HS-5 (cell line): ENCODE measurements at regions not wholly inside any gene's neighbourhood (a gene's known extent, or its start where the extent isn't known, plus 50 kb on each side); places are given as distances from the start of the nearest gene placed in this dataset.
"Not testable (repeated sequence)": the region's sequence is repeated elsewhere in the genome, so short reads cannot be mapped to it uniquely, and the experiment has no call there.

ENCODE experiments used
- DNase-seq: peaks from one replicate; pipeline ENCODE4 v3.0.0-alpha.2; 2012; ENCODE audit warnings: low read depth

- DNase-seq = no peak
Observed at GRCh38 chr5:6108981-6109825, 269.1 kb downstream of the MED10 start.

GRCh38 chr5:6108540-6108848, 269.9 kb downstream of the MED10 start:
- no peak for DNase-seq

GRCh38 chr5:6107675-6108539, 270.4 kb downstream of the MED10 start:
- no peak for DNase-seq

GRCh38 chr5:6106756-6107155, 271.6 kb downstream of the MED10 start:
- no peak for DNase-seq

- DNase-seq = no peak
Observed at GRCh38 chr5:6105320-6105719, 273.0 kb downstream of the MED10 start.

- no peak for DNase-seq
Observed at GRCh38 chr5:6096101-6096500, 282.2 kb downstream of the MED10 start.

- not testable (repeated sequence) for DNase-seq
Observed at GRCh38 chr5:6094180-6094579, 284.2 kb downstream of the MED10 start.

- DNase-seq = no peak
Observed at GRCh38 chr5:6090838-6091237, 287.5 kb downstream of the MED10 start.

GRCh38 chr5:6090079-6090654, 288.2 kb downstream of the MED10 start:
- DNase-seq = no peak

GRCh38 chr5:6088706-6089105, 289.6 kb downstream of the MED10 start:
- DNase-seq = no peak

- DNase-seq = no peak
Observed at GRCh38 chr5:6087576-6087975, 290.8 kb downstream of the MED10 start.

GRCh38 chr5:6086871-6087270, 291.5 kb downstream of the MED10 start:
- DNase-seq = no peak

- DNase-seq = no peak
Observed at GRCh38 chr5:6085341-6085860, 292.9 kb downstream of the MED10 start.

- DNase-seq = no peak
Observed at GRCh38 chr5:6084836-6085235, 293.5 kb downstream of the MED10 start.

GRCh38 chr5:6084376-6084775, 294.0 kb downstream of the MED10 start:
- no peak for DNase-seq

- DNase-seq = no peak
Observed at GRCh38 chr5:6083311-6083978, 294.9 kb downstream of the MED10 start.

- DNase-seq = no peak
Observed at GRCh38 chr5:6082685-6083084, 295.7 kb downstream of the MED10 start.

- no peak for DNase-seq
Observed at GRCh38 chr5:6081727-6082210, 296.6 kb downstream of the MED10 start.

GRCh38 chr5:6080930-6081726, 297.2 kb downstream of the MED10 start:
- DNase-seq = no peak

GRCh38 chr5:6080436-6080835, 297.9 kb downstream of the MED10 start:
- no peak for DNase-seq

GRCh38 chr5:6078881-6079280, 299.5 kb downstream of the MED10 start:
- no peak for DNase-seq
